GM18951 (cell line): ENCODE measurements at regions not wholly inside any gene's neighbourhood (a gene's known extent, or its start where the extent isn't known, plus 50 kb on each side); places are given as distances from the start of the nearest gene placed in this dataset.

Experiments
- POLR2A ChIP-seq: IDR thresholded peaks from 4 replicates; pipeline ENCODE4 v1.6.1; 2011; ENCODE audit warnings: mild to moderate bottlenecking; ENCODE audit not compliant: insufficient read length, insufficient read depth; ENCODE audit errors: extremely low read depth
- in situ Hi-C: fragments of 300-500 bp; cut with MboI; formaldehyde crosslinking; loops from one replicate; pipeline ENCODE4 v1.12.0; 2022; ENCODE audit warnings: low sequenced_read_pairs, mixed read lengths, inconsistent platforms; ENCODE audit not compliant: unreplicated experiment

DNA sequence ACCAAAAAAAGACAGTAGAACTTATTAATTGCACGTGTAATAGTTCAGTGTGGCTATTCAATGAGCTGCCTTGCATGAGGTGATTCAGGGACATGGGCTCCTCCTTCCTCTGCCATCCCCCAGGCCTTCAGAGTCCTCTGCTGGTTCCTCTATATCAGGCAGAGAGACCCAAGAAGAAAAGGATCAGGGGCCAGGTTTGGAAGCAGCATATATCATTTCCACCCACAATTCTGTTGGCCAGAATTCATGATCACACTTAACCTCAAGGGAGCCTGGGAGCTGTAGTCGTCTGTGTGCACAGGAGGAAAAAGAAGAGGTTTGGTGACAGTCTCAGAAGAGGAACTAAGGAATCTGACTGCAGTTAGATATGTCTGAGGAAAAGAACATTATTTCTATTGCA, 114.0 kb upstream of the GLS start:
- no peak for TF ChIP-seq POLR2A
- in situ Hi-C loops: no loop called here

DNA sequence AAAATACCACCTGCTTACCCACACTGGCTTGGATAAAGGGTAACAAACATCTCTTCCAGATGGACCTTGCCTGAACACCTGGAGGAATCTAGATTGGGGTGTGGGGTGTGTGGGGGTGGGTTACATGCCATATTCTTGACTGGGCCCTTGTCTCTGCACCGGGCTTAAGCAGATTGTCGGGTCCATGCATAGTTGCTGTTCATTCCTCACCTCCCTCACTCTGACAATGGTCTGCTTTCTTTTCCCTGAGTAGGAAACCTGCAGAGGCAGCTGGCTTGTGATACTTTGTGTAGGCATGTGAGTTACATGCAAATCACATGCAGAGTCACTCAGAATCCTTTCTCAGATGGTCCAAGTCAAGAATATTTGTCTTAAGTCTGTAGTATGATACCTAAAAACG, 112.8 kb upstream of the GLS start:
- in situ Hi-C loops: no loop called here
- no peak for TF ChIP-seq POLR2A

DNA sequence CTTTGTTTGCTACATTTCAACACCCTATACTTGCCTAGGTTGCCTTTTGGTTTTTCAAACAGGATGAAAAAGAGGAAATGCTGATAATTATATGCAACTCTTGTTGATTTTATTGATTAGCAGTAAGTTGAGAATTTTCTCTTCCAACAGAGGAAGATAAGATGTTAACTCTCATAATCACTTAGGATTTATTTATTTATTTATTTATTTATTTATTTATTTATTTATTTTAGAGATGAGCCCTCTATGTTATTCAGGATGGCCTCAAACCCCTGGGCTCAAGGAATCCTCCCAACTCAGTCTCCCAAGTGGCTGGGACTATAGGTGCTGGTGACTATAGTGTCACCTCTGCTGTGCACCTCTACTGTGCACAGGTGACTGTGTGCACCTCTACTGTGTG, 111.4 kb upstream of the GLS start:
- in situ Hi-C loops: no loop called here
- TF ChIP-seq POLR2A: no peak

DNA sequence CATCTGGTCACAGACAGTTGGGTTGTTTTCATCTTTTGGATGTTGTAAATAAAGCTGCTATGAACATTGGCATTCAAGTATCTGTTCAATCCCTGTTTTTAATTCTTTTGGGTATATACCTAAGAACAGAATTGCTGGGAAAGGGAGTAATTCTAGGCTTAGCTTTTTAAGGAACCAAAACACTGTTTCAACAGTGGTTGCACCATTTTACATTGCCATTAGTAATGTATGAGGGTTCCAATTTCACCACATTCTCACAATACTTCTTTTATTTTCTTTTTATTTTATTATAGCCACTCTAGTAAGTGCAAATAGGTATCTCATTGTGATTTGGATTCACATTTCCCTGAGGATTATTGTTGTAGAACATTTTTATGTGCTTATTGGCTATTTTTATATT, 108.9 kb upstream of the GLS start:
- no peak for TF ChIP-seq POLR2A
- in situ Hi-C loops: no loop called here

DNA sequence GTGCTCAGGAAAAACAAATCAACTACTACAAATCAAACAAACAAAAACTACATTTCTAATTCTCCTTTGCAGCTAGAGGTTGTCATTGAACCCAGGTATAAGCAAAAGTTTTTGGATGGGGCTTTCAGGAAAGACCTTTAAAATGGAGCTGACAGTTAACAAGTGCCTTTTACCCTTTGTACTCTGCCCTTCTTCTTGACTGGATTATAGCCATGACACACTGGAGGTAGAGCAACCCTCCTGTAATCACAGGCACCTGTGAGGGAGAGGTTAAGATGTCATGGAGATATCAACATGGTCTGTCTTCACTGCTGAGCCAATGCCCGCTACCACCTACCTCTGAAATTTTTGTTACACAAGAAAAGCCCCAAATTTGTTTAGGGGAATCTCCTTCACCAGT, 100.0 kb upstream of the GLS start:
- in situ Hi-C loops: no loop called here
- TF ChIP-seq POLR2A: no peak

DNA sequence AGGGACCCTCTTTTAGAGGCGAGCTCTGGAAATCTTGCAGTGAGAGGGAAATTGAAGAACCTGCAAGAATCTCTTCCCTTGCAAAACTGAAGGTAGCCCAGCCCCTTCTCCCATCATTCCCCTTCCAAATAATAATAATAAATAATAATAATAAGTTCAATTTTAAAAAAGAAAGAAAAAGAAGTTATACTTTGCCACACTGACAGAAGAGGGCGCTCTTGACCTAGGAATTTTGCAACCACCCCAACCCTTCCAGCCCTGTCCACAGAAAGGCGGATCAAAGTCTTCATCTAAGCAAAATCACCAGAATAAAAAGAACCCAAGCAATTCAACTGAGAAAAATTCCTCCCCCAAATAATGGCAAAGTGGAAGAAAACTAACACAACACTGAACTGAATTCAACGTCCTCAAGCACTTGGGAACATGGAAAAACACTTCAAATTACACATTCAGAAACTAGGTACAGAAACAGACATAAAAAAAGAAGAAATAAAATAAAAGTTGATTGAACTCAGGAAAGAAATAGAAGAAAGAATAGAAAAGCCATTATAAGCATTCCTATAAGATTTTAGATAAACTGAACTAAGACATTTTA, 98.9 kb upstream of the GLS start:
- no peak for TF ChIP-seq POLR2A
- in situ Hi-C loops: no loop called here

DNA sequence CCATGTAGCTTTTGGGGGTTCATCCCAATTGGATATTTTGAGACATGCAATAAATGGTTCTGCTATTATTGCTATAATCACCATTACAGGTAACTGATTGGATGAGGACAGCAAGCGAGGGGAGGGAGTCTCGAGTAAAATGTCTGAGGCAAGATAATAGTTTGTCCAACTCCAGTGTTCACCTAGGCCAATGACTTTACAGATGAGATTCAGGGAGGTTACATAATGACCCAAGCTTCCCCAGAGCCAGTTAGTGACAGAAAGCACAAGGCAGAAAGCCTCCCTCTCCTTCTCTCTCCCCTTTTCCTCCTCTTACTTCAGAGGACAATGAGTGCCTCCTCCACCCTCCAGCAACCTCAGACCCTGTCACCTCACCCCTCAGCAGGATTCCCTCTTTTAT, 98.4 kb upstream of the GLS start:
- TF ChIP-seq POLR2A: no peak
- in situ Hi-C loops: no loop called here

DNA sequence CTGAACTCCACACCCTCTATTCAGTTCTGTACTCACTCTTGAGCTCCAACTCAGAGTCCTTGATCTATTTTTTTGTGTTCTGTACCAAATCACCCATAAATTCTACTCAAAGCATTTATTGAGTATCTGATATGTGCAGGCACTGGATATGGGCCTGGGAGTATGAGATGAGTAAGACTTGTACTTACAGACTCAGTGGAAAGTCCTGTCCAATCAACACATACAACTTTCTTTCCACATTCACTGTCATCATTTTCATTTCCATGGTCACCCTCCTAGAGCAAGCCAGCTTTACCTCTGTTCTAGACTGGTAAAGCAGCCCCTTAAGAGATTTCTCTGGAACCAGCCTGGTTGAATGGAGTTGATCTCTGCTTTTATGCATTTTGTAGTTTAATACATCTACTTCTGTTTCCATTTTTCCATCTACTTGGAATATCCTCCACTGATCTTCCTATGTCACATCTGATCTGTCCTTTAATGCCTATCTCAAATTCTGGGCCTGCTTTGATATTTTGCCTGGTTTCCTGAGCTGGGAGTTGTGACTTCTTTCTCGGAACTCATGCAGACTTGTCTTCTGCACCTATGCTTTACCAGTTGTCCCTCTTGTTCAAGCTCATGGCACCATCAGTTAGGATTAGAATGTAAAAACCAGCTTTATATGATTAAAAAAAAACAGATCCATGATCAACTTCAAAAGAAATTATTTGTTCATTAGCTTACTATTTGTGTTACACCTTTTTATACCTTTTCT, 96.9 kb upstream of the GLS start:
- in situ Hi-C loops: no loop called here

DNA sequence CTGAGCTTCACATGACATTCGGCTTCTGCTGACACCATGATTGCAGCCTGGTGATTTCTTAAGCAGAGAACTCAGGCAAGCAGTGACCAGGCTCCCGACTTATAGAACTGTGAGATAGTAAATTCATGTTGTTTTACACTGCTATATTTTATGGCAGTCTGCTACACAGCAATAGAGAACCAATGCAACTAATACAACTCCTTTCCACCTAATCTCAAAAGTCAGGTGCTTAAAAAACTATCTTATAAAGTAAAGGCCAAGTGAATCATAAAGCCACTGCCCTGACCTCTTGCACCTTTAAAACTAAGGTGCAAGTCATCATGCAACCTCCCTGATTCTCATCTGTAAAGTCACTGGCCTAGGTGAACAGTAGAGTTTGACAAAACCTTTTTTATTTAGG, 95.3 kb upstream of the GLS start:
- no peak for TF ChIP-seq POLR2A
- in situ Hi-C loops: no loop called here

More for the DNA sequence above, 96.9 kb upstream of the GLS start:
- TF ChIP-seq POLR2A: no peak

DNA sequence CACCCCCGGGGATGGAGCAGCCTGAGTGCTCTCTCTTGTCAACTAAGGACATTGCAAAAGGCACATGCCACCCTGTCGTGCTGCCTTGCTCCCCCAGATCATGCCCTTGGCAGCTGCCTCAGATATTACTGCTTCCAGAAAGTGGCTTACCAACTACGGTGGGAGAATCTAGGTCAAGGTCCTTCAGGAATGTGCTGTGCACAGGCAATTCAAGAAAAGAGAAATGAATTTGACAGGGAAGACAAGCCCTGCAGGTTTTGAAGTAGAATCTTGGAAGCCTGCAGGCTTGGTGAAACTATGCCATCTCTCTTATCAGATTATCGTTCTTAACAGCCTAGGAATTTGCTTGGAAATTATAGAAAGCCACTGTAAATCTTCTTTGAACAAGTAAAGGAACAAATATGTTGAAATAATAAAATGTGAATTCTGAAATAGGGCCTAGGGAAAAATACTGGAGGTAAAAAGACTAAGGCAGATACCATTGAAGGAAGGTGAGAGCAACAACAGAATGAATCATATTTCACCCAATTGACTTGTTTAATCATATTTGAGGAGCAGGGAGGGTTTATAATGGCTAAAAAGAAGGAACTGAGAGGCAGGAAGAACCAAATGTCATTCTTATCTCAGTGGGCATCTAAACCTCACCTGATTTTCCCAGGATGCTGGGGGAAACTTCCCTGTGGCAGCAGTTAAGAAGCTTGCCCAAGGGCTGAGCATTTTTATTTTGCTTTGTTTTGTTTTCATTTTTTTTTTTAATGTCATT, 94.0 kb upstream of the GLS start:
- no peak for TF ChIP-seq POLR2A
- in situ Hi-C loops: no loop called here

DNA sequence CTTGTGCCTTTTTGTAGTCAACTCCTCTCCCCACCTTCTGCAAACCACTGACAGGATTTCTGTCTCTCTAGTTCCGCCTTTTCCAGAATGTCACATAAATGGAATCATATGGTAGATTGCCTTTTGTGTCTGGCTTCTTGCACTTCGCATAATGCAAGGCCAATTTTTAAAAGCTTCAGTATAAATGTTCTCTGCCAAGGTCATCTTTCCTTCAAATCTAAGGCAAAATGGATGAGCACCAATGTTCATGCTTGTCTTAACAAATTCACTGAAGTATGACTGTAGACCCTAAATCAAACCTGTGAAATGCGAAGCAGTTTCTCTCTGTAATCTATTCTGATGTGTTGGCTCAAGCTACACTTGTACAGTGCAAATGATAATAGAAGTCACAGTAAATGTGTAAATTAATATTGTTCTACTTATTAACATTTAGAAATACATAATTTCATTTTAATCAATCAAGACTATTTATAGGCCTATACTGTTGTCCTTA, 92.8 kb upstream of the GLS start:
- TF ChIP-seq POLR2A: no peak
- in situ Hi-C loops: no loop called here

DNA sequence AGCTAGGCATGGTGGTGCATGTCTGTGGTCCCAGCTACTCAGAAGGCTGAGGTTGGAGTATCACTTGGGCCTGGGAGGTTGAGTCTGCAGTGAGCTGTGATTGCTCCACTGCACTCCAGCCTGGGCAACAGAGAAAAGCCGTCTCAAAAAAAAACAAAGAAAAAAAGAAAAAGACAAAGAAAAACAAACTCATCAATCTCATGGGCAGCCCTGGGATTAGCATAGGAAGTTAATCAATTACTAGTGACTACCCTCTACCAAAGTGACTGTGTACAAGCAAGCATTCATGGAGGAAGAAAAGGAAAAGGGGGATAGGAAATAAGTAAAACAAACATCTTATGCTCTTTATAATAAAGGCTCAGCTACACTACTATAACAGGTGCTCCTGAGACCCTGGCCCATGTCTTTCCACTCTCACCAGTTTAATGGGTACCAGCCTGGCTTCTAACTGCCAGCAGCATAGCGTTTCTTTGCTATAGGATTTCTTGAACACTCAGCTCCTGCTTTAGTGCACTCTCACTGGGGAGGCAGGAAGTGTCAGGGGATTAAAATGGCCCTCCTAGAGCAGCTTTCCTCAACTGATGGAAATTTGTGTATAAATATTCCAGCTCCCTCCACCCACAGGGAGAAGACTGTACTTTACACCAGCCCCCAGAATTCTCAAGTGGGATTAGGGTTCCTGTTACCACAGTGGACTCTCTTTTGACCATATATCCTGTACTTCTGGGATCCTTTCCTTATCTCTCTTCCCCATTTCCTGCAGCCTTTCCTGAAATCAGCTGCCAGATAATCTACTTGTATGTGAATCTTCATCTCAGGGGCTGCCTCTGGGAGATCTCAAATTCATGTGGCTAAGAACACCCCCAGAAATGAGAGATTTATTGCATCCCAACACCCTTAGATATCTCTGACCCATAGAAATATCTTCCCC, 91.3 kb upstream of the GLS start:
- TF ChIP-seq POLR2A: no peak
- in situ Hi-C loops: no loop called here
